PC-3 (cell line): ENCODE measurements at regions not wholly inside any gene's neighbourhood (a gene's known extent, or its start where the extent isn't known, plus 50 kb on each side); places are given as distances from the start of the nearest gene placed in this dataset.

Experiments
- ATAC-seq: fragments of 200-7000 bp; cut with Tn5 transposase; 2 replicates; pipeline ENCODE4 v1.9.1; 2020; ENCODE audit warnings: mild to moderate bottlenecking, moderate library complexity
- BruUV-seq: library from RNA; stranded (reverse); fragments of 400-500 nt; replicated peaks from 2 replicates; lab custom pipeline; 2021; lab: Mats Ljungman, UMichigan
- CTCF ChIA-PET: fragments of 300-600 bp; sonication (Branson Sonifier 250); formaldehyde crosslinking; loops from one replicate; lab custom pipeline; 2022; ENCODE audit warnings: antibody characterized with exemption; lab: Charles Lee
- POLR2A ChIA-PET: fragments of 300-600 bp; sonication (Branson Sonifier 250); formaldehyde crosslinking; loops from one replicate; lab custom pipeline; 2022; ENCODE audit warnings: antibody characterized with exemption; ENCODE audit not compliant: unreplicated experiment; lab: Charles Lee
- DNase-seq: peaks from one replicate; pipeline ENCODE4 v3.0.0-alpha.2; 2015
- H2AFZ ChIP-seq: fragments of 300-600 bp; sonication (generic); 2 replicates; pipeline ENCODE4 v1.6.0; 2016; ENCODE audit warnings: antibody characterized with exemption, low read length
- H3F3A ChIP-seq: fragments of 300-600 bp; sonication (generic); one replicate; pipeline ENCODE4 v1.6.0; 2017; ENCODE audit warnings: antibody characterized with exemption, low read length, control low read depth, mild to moderate bottlenecking; ENCODE audit not compliant: unreplicated experiment
- H3K27ac ChIP-seq: fragments of 300-600 bp; sonication (generic); 2 replicates; pipeline ENCODE4 v1.5.1; 2016; ENCODE audit warnings: mild to moderate bottlenecking, low read length
- H3K27me3 ChIP-seq: fragments of 300-600 bp; sonication (generic); 2 replicates; pipeline ENCODE4 v1.6.1; 2016; ENCODE audit warnings: low read length, mixed read lengths
- H3K36me3 ChIP-seq: fragments of 300-600 bp; sonication (generic); 2 replicates; pipeline ENCODE4 v1.6.1; 2016; ENCODE audit warnings: low read depth, mixed run types, low read length, mixed read lengths
- H3K4me1 ChIP-seq: fragments of 300-600 bp; sonication (generic); 2 replicates; pipeline ENCODE4 v1.5.1; 2016; ENCODE audit warnings: low read length; ENCODE audit not compliant: insufficient read depth
- H3K4me2 ChIP-seq: fragments of 300-600 bp; sonication (generic); 2 replicates; pipeline ENCODE4 v1.6.0; 2016; ENCODE audit warnings: low read length
- H3K4me3 ChIP-seq: fragments of 300-600 bp; sonication (generic); 2 replicates; pipeline ENCODE4 v1.5.1; 2016; ENCODE audit warnings: mild to moderate bottlenecking, low read length, mixed read lengths
- H3K79me2 ChIP-seq: fragments of 300-600 bp; sonication (generic); 2 replicates; pipeline ENCODE4 v1.6.1; 2017; ENCODE audit warnings: low read length, mixed read lengths
- H3K9ac ChIP-seq: fragments of 300-600 bp; sonication (generic); 2 replicates; pipeline ENCODE4 v1.6.0; 2016; ENCODE audit warnings: mild to moderate bottlenecking, low read length
- H3K9me2 ChIP-seq: fragments of 300-600 bp; sonication (generic); replicated peaks from 2 replicates; pipeline ENCODE4 v1.6.1; 2016; ENCODE audit warnings: mixed run types, low read length, mixed read lengths
- H3K9me3 ChIP-seq: fragments of 300-600 bp; sonication (generic); 2 replicates; pipeline ENCODE4 v1.6.1; 2016; ENCODE audit warnings: low read length, mixed read lengths
- H4K20me1 ChIP-seq: fragments of 300-600 bp; sonication (generic); 2 replicates; pipeline ENCODE4 v1.6.1; 2016; ENCODE audit warnings: low read length, mixed read lengths
- EZH2 ChIP-seq: fragments of 300-600 bp; sonication (generic); IDR thresholded peaks from one replicate; pipeline ENCODE4 v1.6.1; 2017; ENCODE audit warnings: antibody characterized with exemption, mild to moderate bottlenecking, low read length; ENCODE audit not compliant: unreplicated experiment
- EZH2phosphoT487 ChIP-seq: fragments of 300-600 bp; sonication (generic); IDR thresholded peaks from 2 replicates; pipeline ENCODE4 v1.6.1; 2018; ENCODE audit warnings: mild to moderate bottlenecking, antibody characterized with exemption, low read length, borderline replicate concordance
- intact Hi-C: fragments of 100-400 bp; cut with micrococcal nuclease; formaldehyde crosslinking; loops from 2 replicates; pipeline ENCODE4 v1.9.0; 2023
- TF ChIP-seq, protein P1 (sequence below): fragments of 300-600 bp; sonication (generic); conservative IDR thresholded peaks from 2 replicates; pipeline ENCODE4 v1.5.1; 2017; ENCODE audit warnings: antibody characterized with exemption, low read depth, mild to moderate bottlenecking, low read length

DNA sequence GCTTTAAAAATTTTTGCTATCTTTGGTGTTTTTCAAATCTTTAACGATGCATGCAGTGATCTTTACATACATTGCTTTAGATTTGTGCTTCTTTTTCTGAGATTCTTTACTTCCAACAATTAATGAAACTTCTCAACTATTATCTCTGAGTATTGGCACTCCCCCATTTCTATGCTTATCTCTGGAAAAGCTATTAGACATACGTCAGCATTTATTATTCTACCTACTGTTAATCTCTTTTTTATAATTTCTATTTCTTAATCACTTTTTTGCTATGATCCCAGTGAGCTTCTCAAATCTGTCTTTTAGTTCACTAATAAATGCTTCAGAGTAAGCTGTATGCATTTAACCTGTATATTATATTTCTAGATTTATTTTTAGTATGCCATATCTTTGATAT is 264.2 kb upstream of the TFAP2D start:
- H3K9me2 ChIP-seq: no peaks in the 10 kb centered on the region
- H3K9ac ChIP-seq: no peak overlapping the region
- H3K27ac ChIP-seq: no peak overlapping the region
- no peaks in the 10 kb centered on the region for H4K20me1 ChIP-seq
- no peaks in the 10 kb centered on the region for H3F3A ChIP-seq
- DNase-seq (no peak), ATAC-seq (no peak)
- H3K79me2 ChIP-seq: no peaks in the 10 kb centered on the region
- no peaks in the 10 kb centered on the region for H3K36me3 ChIP-seq
- no peak overlapping the region for H3K4me2 ChIP-seq
- no peak overlapping the region for H2AFZ ChIP-seq
- POLR2A ChIA-PET: no interaction called here
- intact Hi-C loops: no loop called here
- BruUV-seq: no TSS peak
- H3K4me3 ChIP-seq: no peak overlapping the region
- TF ChIP-seq, protein P1, sequence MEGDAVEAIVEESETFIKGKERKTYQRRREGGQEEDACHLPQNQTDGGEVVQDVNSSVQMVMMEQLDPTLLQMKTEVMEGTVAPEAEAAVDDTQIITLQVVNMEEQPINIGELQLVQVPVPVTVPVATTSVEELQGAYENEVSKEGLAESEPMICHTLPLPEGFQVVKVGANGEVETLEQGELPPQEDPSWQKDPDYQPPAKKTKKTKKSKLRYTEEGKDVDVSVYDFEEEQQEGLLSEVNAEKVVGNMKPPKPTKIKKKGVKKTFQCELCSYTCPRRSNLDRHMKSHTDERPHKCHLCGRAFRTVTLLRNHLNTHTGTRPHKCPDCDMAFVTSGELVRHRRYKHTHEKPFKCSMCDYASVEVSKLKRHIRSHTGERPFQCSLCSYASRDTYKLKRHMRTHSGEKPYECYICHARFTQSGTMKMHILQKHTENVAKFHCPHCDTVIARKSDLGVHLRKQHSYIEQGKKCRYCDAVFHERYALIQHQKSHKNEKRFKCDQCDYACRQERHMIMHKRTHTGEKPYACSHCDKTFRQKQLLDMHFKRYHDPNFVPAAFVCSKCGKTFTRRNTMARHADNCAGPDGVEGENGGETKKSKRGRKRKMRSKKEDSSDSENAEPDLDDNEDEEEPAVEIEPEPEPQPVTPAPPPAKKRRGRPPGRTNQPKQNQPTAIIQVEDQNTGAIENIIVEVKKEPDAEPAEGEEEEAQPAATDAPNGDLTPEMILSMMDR: no peak
- TF ChIP-seq EZH2: no peak
- TF ChIP-seq EZH2phosphoT487: no peak
- H3K4me1 ChIP-seq: no peaks in the 10 kb centered on the region
- H3K9me3 ChIP-seq: no peaks in the 10 kb centered on the region
- CTCF ChIA-PET: no interaction called here
- peaks cover 8% of the 10 kb centered on the region; the same call in 1 of the 2 replicates for H3K27me3 ChIP-seq

GRCh38 chr6:50451826-50452400 is 261.4 kb upstream of the TFAP2D start:
- no peaks in the 10 kb centered on the region for H3K9me3 ChIP-seq
- H3K9ac ChIP-seq: no peak overlapping the region
- no peaks in the 10 kb centered on the region for H4K20me1 ChIP-seq
- no peaks in the 10 kb centered on the region for H3F3A ChIP-seq
- POLR2A ChIA-PET: no interaction called here
- no peak overlapping the region for H3K4me2 ChIP-seq
- no peak for ATAC-seq
- no peaks in the 10 kb centered on the region for H3K4me1 ChIP-seq
- H3K4me3 ChIP-seq: no peak overlapping the region
- H3K79me2 ChIP-seq: no peaks in the 10 kb centered on the region
- H3K27ac ChIP-seq: no peak overlapping the region
- H2AFZ ChIP-seq: no peak overlapping the region
- H3K9me2 ChIP-seq: no peaks in the 10 kb centered on the region
- no peak for DNase-seq
- no TSS peak for BruUV-seq
- H3K36me3 ChIP-seq: no peaks in the 10 kb centered on the region
- no peaks in the 10 kb centered on the region for H3K27me3 ChIP-seq
- no peak for TF ChIP-seq EZH2phosphoT487
- no peak for TF ChIP-seq EZH2
- TF ChIP-seq, protein P1: no peak
- intact Hi-C loops: no loop called here
- CTCF ChIA-PET: no interaction called here

DNA sequence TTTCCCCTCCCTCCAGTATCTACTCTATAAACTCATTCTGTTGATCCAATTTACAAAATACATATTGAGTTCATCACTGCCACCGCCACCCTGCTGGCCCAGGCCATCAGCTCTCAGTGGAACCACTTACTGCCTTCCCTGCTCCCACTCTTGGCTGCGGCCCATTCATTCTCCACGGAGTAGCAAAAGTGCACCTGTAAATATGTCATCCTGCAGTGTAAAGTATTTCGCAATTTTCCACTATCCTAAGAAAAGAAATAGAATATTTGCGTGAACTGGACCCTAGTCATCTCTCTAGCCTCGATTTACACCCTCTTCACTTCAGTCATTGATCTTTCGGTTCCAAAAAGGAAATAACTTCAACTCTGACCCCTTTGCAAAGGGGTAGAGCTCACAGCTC is 258.3 kb upstream of the TFAP2D start:
- Histone ChIP-seq H3K9me2 (no peaks in the 10 kb centered on the region), H3K36me3 (no peaks in the 10 kb centered on the region), H3K9ac (no peak overlapping the region), H3K4me3 (no peak overlapping the region), H3K4me1 (no peaks in the 10 kb centered on the region), H3K27ac (no peak overlapping the region), H3F3A (no peaks in the 10 kb centered on the region), H4K20me1 (no peaks in the 10 kb centered on the region), H3K9me3 (no peaks in the 10 kb centered on the region), H3K4me2 (no peak overlapping the region), H3K79me2 (no peaks in the 10 kb centered on the region), H2AFZ (no peak overlapping the region), H3K27me3 (0 out of 2 replicates have a peak, but pooled peaks cover 4% of the 10 kb centered on the region)
- ATAC-seq (no peak), DNase-seq (no peak)
- TF ChIP-seq, protein P1: no peak
- ChIA-PET CTCF (no interaction called here), POLR2A (no interaction called here)
- BruUV-seq: no TSS peak
- intact Hi-C loops: no loop called here
